Naive thymus-derived CD8-positive, alpha-beta T cell (primary cell): ENCODE measurements at regions not wholly inside any gene's neighbourhood (a gene's known extent, or its start where the extent isn't known, plus 50 kb on each side); places are given as distances from the start of the nearest gene placed in this dataset.

Experiments used
- ATAC-seq, 2 donors: fragments of 150-1000 bp; cut with Tn5 transposase in 1 of 2; sonication (Bioruptor Pico), chemical (Tn5 transposase) in 1 of 2; 1 replicate in 1 of 2; 2 replicates in 1 of 2; pipeline ENCODE4 v1.10.0; 2021; ENCODE audit warnings: mild to moderate bottlenecking in 2 of 2, moderate library complexity in 2 of 2
- POLR2A ChIA-PET: fragments of 350-600 bp; sonication (Branson Sonifier 250); formaldehyde crosslinking; loops from one replicate; lab custom pipeline; 2021; ENCODE audit warnings: antibody characterized with exemption; lab: Charles Lee
- DNase-seq, 10 donors: peaks; one replicate each; pipeline versions ENCODE4 v3.0.0 to v3.0.0-alpha.2; 2020 to 2022
- H3K27ac Mint-ChIP-seq, 10 donors: one replicate each; pipeline ENCODE4 v1.8.0; 2020 to 2022; ENCODE audit warnings: mild to moderate bottlenecking in 10 of 10, mixed read lengths in 10 of 10, moderate library complexity in 4 of 10, inconsistent platforms in 1 of 10
- H3K27me3 Mint-ChIP-seq, 5 donors: one replicate each; pipeline ENCODE4 v1.8.0; 2021 to 2022; ENCODE audit warnings: mixed read lengths in 5 of 5
- H3K36me3 Mint-ChIP-seq, 3 donors: one replicate each; pipeline ENCODE4 v1.8.0; 2020 to 2022; ENCODE audit warnings: mixed read lengths in 3 of 3, mild to moderate bottlenecking in 2 of 3, inconsistent platforms in 1 of 3
- H3K4me1 Mint-ChIP-seq, 4 donors: one replicate each; pipeline ENCODE4 v1.8.0; 2021 to 2022; ENCODE audit warnings: mixed read lengths in 4 of 4
- H3K4me3 Mint-ChIP-seq, 10 donors: one replicate each; pipeline ENCODE4 v1.8.0; 2020 to 2022; ENCODE audit warnings: mild to moderate bottlenecking in 10 of 10, mixed read lengths in 10 of 10, moderate library complexity in 6 of 10, inconsistent platforms in 1 of 10
- H3K9me3 Mint-ChIP-seq, 9 donors: one replicate each; pipeline ENCODE4 v1.8.0; 2020 to 2022; ENCODE audit warnings: mixed read lengths in 9 of 9, mild to moderate bottlenecking in 3 of 9, inconsistent platforms in 1 of 9, moderate library complexity in 1 of 9

- ATAC-seq = no peak
- peaks cover 0 to 10% (median 0%) of the 10 kb centered on the region in 9 donors for H3K9me3 Mint-ChIP-seq
- peaks cover 0 to 3% (median 0%) of the 10 kb centered on the region in 3 donors for H3K36me3 Mint-ChIP-seq
- H3K4me1 Mint-ChIP-seq = peaks cover 7 to 15% (median 12%) of the 10 kb centered on the region in 4 donors
- POLR2A ChIA-PET = no interaction called here
- no peaks in the 10 kb centered on the region for H3K27me3 Mint-ChIP-seq
- DNase-seq = no peak
- no peak overlapping the region for H3K27ac Mint-ChIP-seq
- no peak overlapping the region for H3K4me3 Mint-ChIP-seq
These were observed 139.7 kb downstream of the TMEM26 start for GRCh38 chr10:61313460-61313859.

- H3K27me3 Mint-ChIP-seq = peaks cover 0 to 1% (median 0%) of the 10 kb centered on the region in 5 donors
- DNase-seq (no peak), ATAC-seq (no peak)
- H3K36me3 Mint-ChIP-seq = no peaks in the 10 kb centered on the region
- no peaks in the 10 kb centered on the region for H3K9me3 Mint-ChIP-seq
- no peaks in the 10 kb centered on the region for H3K4me1 Mint-ChIP-seq
- no peak overlapping the region for H3K4me3 Mint-ChIP-seq
- no peak overlapping the region for H3K27ac Mint-ChIP-seq
- POLR2A ChIA-PET = no interaction called here
These were observed 148.4 kb downstream of the TMEM26 start for GRCh38 chr10:61304746-61305145.

GRCh38 chr10:61302124-61302523, 151.1 kb downstream of the TMEM26 start:
- Mint-ChIP-seq H3K27ac (no peak overlapping the region), H3K4me1 (no peaks in the 10 kb centered on the region), H3K36me3 (peaks cover 0 to 4% (median 0%) of the 10 kb centered on the region in 3 donors), H3K4me3 (no peak overlapping the region), H3K9me3 (peaks cover 0 to 10% (median 3%) of the 10 kb centered on the region in 9 donors), H3K27me3 (peaks cover 0 to 3% (median 0%) of the 10 kb centered on the region in 5 donors)
- POLR2A ChIA-PET = no interaction called here
- DNase-seq (no peak), ATAC-seq (no peak)

GRCh38 chr10:61301575-61301974, 151.6 kb downstream of the TMEM26 start:
- Mint-ChIP-seq H3K9me3 (peaks cover 0 to 10% (median 3%) of the 10 kb centered on the region in 9 donors), H3K27ac (no peak overlapping the region), H3K36me3 (peaks cover 0 to 4% (median 0%) of the 10 kb centered on the region in 3 donors), H3K27me3 (peaks cover 0 to 3% (median 0%) of the 10 kb centered on the region in 5 donors), H3K4me3 (no peak overlapping the region), H3K4me1 (no peaks in the 10 kb centered on the region)
- no peak for ATAC-seq
- POLR2A ChIA-PET = no interaction called here
- no peak for DNase-seq

- POLR2A ChIA-PET = no interaction called here
- DNase-seq (no peak), ATAC-seq (no peak)
- Mint-ChIP-seq H3K27me3 (peaks cover 0 to 2% (median 0%) of the 10 kb centered on the region in 5 donors), H3K4me1 (no peaks in the 10 kb centered on the region), H3K9me3 (peaks cover 0 to 10% (median 3%) of the 10 kb centered on the region in 9 donors), H3K4me3 (no peak overlapping the region), H3K36me3 (peaks cover 0 to 4% (median 0%) of the 10 kb centered on the region in 3 donors), H3K27ac (no peak overlapping the region)
These were observed 153.3 kb downstream of the TMEM26 start for GRCh38 chr10:61299841-61300240.

GRCh38 chr10:61299156-61299555, 154.0 kb downstream of the TMEM26 start:
- peaks cover 0 to 10% (median 3%) of the 10 kb centered on the region in 9 donors for H3K9me3 Mint-ChIP-seq
- DNase-seq = no peak
- no peak overlapping the region for H3K4me3 Mint-ChIP-seq
- H3K4me1 Mint-ChIP-seq = no peaks in the 10 kb centered on the region
- H3K27me3 Mint-ChIP-seq = peaks cover 0 to 3% (median 0%) of the 10 kb centered on the region in 5 donors
- no peak overlapping the region for H3K27ac Mint-ChIP-seq
- no peak for ATAC-seq
- peaks cover 0 to 4% (median 0%) of the 10 kb centered on the region in 3 donors for H3K36me3 Mint-ChIP-seq
- POLR2A ChIA-PET = no interaction called here

- no peak for DNase-seq
- Mint-ChIP-seq H3K27me3 (peaks cover 0 to 3% (median 1%) of the 10 kb centered on the region in 5 donors), H3K27ac (no peak overlapping the region), H3K4me3 (no peak overlapping the region), H3K9me3 (peaks cover 0 to 10% (median 3%) of the 10 kb centered on the region in 9 donors), H3K36me3 (peaks cover 0 to 4% (median 0%) of the 10 kb centered on the region in 3 donors), H3K4me1 (no peaks in the 10 kb centered on the region)
- POLR2A ChIA-PET = no interaction called here
- no peak for ATAC-seq
These were observed 155.0 kb downstream of the TMEM26 start for GRCh38 chr10:61298194-61298593.

- POLR2A ChIA-PET = no interaction called here
- H3K4me1 Mint-ChIP-seq = no peaks in the 10 kb centered on the region
- DNase-seq (no peak), ATAC-seq (no peak)
- H3K36me3 Mint-ChIP-seq = peaks cover 0 to 4% (median 0%) of the 10 kb centered on the region in 3 donors
- H3K4me3 Mint-ChIP-seq = no peak overlapping the region
- H3K27ac Mint-ChIP-seq = no peak overlapping the region
- H3K9me3 Mint-ChIP-seq = peaks cover 0 to 10% (median 3%) of the 10 kb centered on the region in 9 donors
- peaks cover 1 to 10% (median 3%) of the 10 kb centered on the region in 5 donors for H3K27me3 Mint-ChIP-seq
These were observed 157.0 kb downstream of the TMEM26 start for GRCh38 chr10:61296161-61296560.

GRCh38 chr10:61294131-61294530, 159.1 kb downstream of the TMEM26 start:
- POLR2A ChIA-PET = no interaction called here
- peaks cover 1 to 10% (median 5%) of the 10 kb centered on the region in 5 donors for H3K27me3 Mint-ChIP-seq
- no peak overlapping the region for H3K27ac Mint-ChIP-seq
- H3K4me3 Mint-ChIP-seq = no peak overlapping the region
- peaks cover 0 to 15% (median 3%) of the 10 kb centered on the region in 9 donors for H3K9me3 Mint-ChIP-seq
- no peaks in the 10 kb centered on the region for H3K4me1 Mint-ChIP-seq
- no peak for DNase-seq
- H3K36me3 Mint-ChIP-seq = peaks cover 0 to 8% (median 0%) of the 10 kb centered on the region in 3 donors
- no peak for ATAC-seq

GRCh38 chr10:61289813-61290212, 163.4 kb downstream of the TMEM26 start:
- Mint-ChIP-seq H3K4me1 (peaks cover 3 to 24% (median 12%) of the 10 kb centered on the region in 4 donors), H3K4me3 (no peak overlapping the region), H3K27ac (peak overlapping the region in 1 of 10 donors; percentile 11), H3K9me3 (peaks cover 0 to 5% (median 0%) of the 10 kb centered on the region in 9 donors), H3K27me3 (peaks cover 1 to 10% (median 5%) of the 10 kb centered on the region in 5 donors), H3K36me3 (peaks cover 0 to 3% (median 0%) of the 10 kb centered on the region in 3 donors)
- DNase-seq (no peak), ATAC-seq (no peak)
- POLR2A ChIA-PET = no interaction called here

- Mint-ChIP-seq H3K27me3 (peaks cover 0 to 5% (median 2%) of the 10 kb centered on the region in 5 donors), H3K36me3 (peaks cover 0 to 3% (median 0%) of the 10 kb centered on the region in 3 donors), H3K27ac (peak overlapping the region in 8 of 10 donors; percentile 0 to 78 (median 36)), H3K9me3 (peaks cover 0 to 5% (median 0%) of the 10 kb centered on the region in 9 donors), H3K4me1 (peaks cover 3 to 30% (median 12%) of the 10 kb centered on the region in 4 donors), H3K4me3 (peak overlapping the region in 7 of 10 donors; percentile 4 to 50 (median 37))
- POLR2A ChIA-PET = no interaction called here
- peak in 4 of 10 donors; percentile 5 to 66 (median 42) for DNase-seq
- ATAC-seq = peak; percentile 66 to 94
These were observed 166.5 kb downstream of the TMEM26 start for GRCh38 chr10:61286686-61287085.

- Mint-ChIP-seq H3K27me3 (peaks cover 0 to 3% (median 0%) of the 10 kb centered on the region in 5 donors), H3K36me3 (peaks cover 0 to 3% (median 0%) of the 10 kb centered on the region in 3 donors), H3K4me3 (no peak overlapping the region), H3K27ac (no peak overlapping the region), H3K9me3 (peaks cover 0 to 5% (median 0%) of the 10 kb centered on the region in 9 donors), H3K4me1 (peaks cover 3 to 30% (median 12%) of the 10 kb centered on the region in 4 donors)
- no peak for DNase-seq
- POLR2A ChIA-PET = interaction anchor here (0.5 kb wide), 1 partner anchor 1048 kb away, joined by 3 read pairs; no protein-coding TSS in a partner anchor
- no peak for ATAC-seq
These were observed 167.4 kb downstream of the TMEM26 start for GRCh38 chr10:61285749-61286148.

- POLR2A ChIA-PET = no interaction called here
- Mint-ChIP-seq H3K36me3 (no peaks in the 10 kb centered on the region), H3K27me3 (peaks cover 0 to 3% (median 0%) of the 10 kb centered on the region in 5 donors), H3K4me3 (peak overlapping the region; percentile 6 to 82 (median 64)), H3K9me3 (peaks cover 0 to 4% (median 0%) of the 10 kb centered on the region in 9 donors), H3K27ac (no peak overlapping the region), H3K4me1 (peaks cover 3 to 30% (median 12%) of the 10 kb centered on the region in 4 donors)
- DNase-seq (peak in 3 of 10 donors; percentile 29 to 47 (median 37)), ATAC-seq (no peak)
These were observed 168.8 kb downstream of the TMEM26 start for GRCh38 chr10:61284222-61284890.
